Activated CD8-positive, alpha-beta memory T cell treated with anti-CD3 and anti-CD28 coated beads for 36 hours (primary cell): ENCODE measurements at regions not wholly inside any gene's neighbourhood (a gene's known extent, or its start where the extent isn't known, plus 50 kb on each side); places are given as distances from the start of the nearest gene placed in this dataset.

ENCODE experiments used
- CTCF ChIA-PET: fragments of 350-600 bp; sonication (Branson Sonifier 250); formaldehyde crosslinking; loops from one replicate; lab custom pipeline; 2021; ENCODE audit warnings: antibody characterized with exemption; lab: Charles Lee
- POLR2A ChIA-PET: fragments of 350-600 bp; sonication (Branson Sonifier 250); formaldehyde crosslinking; loops from one replicate; lab custom pipeline; 2021; ENCODE audit warnings: antibody characterized with exemption; lab: Charles Lee

GRCh38 chr15:38698254-38698653 lies 133.6 kb upstream of the RASGRP1 start:
- POLR2A ChIA-PET: interaction anchor here (0.9 to 2.3 kb wide), 2 partner anchors 134 to 137 kb away, joined by 3 to 10 read pairs; partner anchors contain the start of gene RASGRP1

DNA sequence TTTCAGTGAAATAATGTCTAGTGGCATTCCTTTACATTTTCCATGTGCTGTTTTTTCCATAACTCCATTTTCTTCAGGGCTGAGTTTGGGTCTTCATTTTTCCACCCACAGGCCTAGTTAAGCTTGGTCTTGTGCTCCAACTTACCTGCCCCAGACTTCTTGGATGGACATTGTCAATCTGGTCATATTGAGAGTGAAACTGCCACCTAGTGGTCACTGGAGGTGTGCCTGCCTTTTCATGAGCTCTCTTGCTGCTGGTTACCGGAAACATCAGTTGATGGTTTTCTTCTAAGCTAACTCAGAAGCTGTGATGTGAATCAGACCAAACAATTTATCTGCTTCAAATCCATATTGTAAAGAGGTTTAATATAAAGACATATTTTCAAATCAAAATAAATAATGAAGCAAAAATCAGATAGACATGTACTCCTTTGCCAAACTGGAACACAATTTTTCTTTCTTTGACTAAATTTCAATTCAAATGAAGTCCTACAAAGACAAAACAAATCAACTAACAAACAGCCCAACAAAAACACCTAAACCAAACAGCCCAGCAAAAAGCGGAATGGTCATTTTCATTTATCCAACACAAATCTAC lies 135.1 kb upstream of the RASGRP1 start:
- ChIA-PET CTCF (interaction anchor here (0.6 to 5.4 kb wide), 18 partner anchors 8 to 924 kb away, joined by 3 to 53 read pairs (median 4); no protein-coding TSS in a partner anchor), POLR2A (interaction anchor here (0.5 to 2.3 kb wide), 3 partner anchors 29 to 239 kb away, joined by 3 to 10 read pairs (median 5); partner anchors contain the start of gene RASGRP1)

More at GRCh38 chr15:38698254-38698653, 133.6 kb upstream of the RASGRP1 start:
- CTCF ChIA-PET: interaction anchor here (1.2 to 5.4 kb wide), 8 partner anchors 9 to 257 kb away, joined by 4 to 53 read pairs (median 6); partner anchors contain the start of gene FAM98B

GRCh38 chr15:38701149-38701548 lies 136.5 kb upstream of the RASGRP1 start:
- ChIA-PET CTCF (interaction anchor here (0.6 to 5.2 kb wide), 3 partner anchors 12 to 828 kb away, joined by 3 to 53 read pairs (median 8); no protein-coding TSS in a partner anchor), POLR2A (no interaction called here)

- ChIA-PET POLR2A (no interaction called here), CTCF (interaction anchor here (2.4 to 5.2 kb wide), 2 partner anchors 14 to 261 kb away, joined by 8 to 53 read pairs; no protein-coding TSS in a partner anchor)
Measured at GRCh38 chr15:38702178-38702912, 137.7 kb upstream of the RASGRP1 start.

DNA sequence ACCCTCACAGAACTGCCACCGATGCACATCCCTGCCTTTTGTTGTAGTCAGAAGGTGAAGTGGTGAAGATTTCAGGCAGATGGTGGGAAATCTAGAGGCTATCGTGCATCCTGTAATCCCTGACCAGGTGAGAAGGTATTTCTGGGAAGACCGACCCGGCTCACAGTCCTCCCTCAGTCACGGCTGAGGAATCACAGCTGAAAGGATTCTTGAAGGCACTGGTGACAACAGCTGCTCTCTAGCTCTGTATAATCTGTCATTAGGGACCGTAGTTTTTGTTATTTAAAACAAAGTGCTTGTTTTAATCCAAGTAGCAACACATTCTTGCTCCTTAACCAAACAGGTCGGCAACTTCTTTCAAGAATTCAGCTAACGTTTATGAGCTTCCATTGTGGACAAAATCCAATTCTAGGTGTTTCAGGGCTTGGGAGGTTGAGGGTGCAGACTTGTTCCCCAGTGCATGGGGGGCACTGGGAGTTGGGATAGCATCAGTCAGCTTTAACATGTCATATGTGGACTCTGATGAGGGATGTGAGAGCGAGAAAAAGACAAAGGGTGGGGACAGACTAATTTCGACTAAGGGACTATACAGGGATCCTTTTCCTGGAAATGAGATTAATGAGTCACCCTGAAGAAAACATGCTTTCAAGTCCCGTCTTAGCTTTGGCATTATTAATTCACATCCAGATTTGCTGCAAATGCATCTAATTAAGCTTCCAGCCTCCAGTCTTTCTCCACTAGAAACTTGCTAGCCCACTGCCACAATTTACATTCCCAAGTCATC lies 141.0 kb upstream of the RASGRP1 start:
- ChIA-PET POLR2A (no interaction called here), CTCF (interaction anchor here (0.7 to 3.1 kb wide), 3 partner anchors 15 to 265 kb away, joined by 4 to 13 read pairs (median 6); no protein-coding TSS in a partner anchor)

GRCh38 chr15:38706956-38707355 lies 142.3 kb upstream of the RASGRP1 start:
- ChIA-PET POLR2A (no interaction called here), CTCF (interaction anchor here (0.7 to 3.1 kb wide), 7 partner anchors 9 to 287 kb away, joined by 3 to 21 read pairs (median 6); no protein-coding TSS in a partner anchor)

DNA sequence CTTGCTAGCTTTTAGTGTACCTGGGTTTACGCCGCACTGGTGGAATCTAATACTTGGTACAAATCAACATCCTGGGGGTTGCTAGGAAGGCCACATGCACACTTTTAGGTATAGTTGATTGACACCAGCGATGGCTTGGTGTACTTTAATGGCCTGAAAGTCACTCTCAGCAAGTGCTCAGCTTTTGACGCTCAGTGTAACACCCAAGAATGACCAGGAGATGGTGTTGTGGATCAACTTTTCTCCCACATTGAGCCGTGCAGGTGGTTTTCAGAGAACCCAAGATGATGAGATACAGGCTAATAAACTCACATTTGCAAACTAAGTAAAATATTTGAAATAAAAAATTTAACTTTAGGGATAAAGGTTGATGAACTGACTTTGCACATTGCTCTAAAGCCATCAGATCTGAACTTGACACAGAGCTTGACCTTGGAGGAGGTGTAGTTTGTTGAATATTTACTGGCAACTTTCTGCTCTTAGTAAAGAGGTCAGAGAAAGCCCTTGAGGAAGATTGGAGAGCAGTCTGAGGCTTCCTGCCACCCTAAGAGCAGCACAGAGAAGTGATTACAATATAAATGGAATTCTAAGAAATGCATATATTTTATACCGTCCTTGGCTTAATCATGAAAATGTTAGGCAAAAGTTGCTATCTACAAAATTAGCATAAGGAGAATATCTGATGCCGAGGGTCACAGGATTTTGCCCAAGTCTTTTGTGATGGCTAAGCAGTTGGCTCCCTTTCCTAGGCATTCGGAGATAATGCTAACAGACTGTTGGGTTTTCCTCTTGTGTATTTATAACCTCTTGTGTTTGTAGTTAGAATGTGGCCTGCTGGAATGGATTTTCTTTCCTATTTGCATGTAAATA lies 143.4 kb upstream of the RASGRP1 start:
- POLR2A ChIA-PET: no interaction called here

DNA sequence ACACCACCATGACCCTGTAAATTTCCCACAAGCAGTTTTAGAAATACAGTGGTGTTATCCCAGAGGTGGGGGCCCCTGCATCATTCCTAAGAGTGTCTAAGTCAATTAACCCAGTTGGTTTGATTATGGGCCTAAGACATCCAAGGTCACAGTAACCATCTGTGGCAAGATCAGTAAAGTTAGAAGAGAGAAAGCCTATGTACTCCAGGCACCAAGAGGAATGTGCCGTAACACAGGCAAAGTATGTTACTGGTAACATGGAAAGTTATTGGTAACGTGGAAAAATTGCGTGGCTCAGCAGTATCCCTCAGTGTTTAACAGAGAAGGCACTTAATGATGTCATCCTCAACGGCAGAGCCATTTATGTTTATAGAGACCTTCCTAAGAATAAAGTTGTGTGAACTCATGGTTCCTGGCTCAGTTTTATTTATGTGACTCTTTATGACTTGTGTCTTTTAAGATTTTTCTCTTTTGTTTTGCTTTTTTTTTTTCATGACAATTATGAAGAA lies 144.1 kb upstream of the RASGRP1 start:
- POLR2A ChIA-PET: no interaction called here
- CTCF ChIA-PET: interaction anchor here (1.5 to 3.1 kb wide), 5 partner anchors 11 to 288 kb away, joined by 4 to 21 read pairs (median 9); no protein-coding TSS in a partner anchor

More for the DNA sequence above, 143.4 kb upstream of the RASGRP1 start:
- CTCF ChIA-PET: interaction anchor here (0.6 to 3.1 kb wide), 9 partner anchors 11 to 473 kb away, joined by 3 to 21 read pairs (median 4); no protein-coding TSS in a partner anchor

DNA sequence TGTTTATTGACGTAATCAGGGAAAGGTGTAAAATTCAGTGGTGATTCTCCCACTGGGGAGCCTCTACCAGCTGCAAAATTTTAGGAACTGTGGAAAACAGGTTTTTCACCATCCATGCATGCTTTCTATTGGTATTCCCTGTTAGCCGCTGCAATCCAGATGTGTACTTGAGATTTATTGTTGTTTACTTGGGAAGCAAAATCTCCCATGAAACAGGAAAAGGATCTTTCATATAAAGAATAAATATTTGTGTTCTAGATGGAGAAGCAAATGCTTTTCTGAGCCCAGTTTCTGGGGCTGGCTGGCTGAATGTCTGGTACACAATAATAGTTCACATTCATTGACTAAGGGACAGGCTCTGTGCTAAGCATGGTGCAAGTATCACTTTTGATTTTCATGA lies 144.6 kb upstream of the RASGRP1 start:
- POLR2A ChIA-PET: no interaction called here

GRCh38 chr15:38714309-38715072 lies 149.9 kb upstream of the RASGRP1 start:
- POLR2A ChIA-PET: interaction anchor here (0.9 kb wide), 1 partner anchor 248 kb away, joined by 4 read pairs; no protein-coding TSS in a partner anchor
- CTCF ChIA-PET: no interaction called here

More for the DNA sequence above, 144.6 kb upstream of the RASGRP1 start:
- CTCF ChIA-PET: no interaction called here

DNA sequence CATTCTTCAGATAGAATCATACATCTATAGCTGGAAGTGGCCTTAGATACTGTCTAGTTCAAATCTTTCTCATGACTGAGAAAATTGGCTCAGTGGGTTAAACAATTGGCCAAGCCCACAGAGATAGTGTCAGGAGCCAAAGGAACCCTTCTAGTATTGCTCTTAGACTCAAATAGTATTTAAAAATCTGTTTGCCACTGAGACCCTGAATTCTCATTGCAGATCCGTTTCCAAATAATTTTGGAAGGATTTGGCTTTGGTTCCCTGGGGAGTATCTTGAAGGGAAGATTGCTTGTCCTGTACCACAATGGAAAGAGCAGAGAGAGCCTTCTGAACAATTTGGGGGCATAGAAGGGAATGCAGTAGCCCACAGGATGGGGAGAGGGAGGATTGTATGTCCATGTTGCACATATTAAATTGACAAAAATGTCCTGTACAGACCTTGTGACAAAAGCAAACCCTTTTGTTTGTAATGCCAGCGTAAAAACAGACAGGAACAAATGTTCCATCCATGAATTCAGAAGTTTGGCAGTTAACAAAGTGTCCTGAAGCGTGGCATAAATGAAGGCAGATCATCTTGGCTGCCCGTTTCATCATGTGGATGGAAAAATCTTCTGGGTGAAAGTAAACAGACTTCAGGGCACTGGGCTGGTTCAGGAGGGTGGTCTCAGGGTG lies 156.4 kb upstream of the RASGRP1 start:
- ChIA-PET POLR2A (no interaction called here), CTCF (no interaction called here)

GRCh38 chr15:38721568-38721945 lies 156.9 kb upstream of the RASGRP1 start:
- POLR2A ChIA-PET: no interaction called here
- CTCF ChIA-PET: no interaction called here

DNA sequence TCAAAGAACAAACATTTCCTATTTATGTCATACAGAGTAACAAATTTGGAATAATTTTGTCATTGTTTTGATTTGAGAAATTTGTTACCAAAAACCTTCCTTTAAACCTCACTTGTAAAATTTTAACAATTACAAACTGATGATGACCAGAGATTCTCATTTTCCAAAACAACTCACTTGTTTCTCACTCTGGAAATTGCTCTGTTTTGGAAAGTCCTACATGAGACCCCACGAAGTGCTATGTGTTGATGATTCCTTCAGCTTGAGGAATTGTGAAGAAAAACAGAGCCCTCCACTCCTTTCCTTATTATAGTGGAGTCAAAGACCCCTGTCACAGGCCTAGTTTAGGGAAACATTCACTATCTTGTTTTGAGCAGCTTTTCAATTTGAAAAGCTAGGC lies 157.6 kb upstream of the RASGRP1 start:
- POLR2A ChIA-PET: no interaction called here
- CTCF ChIA-PET: interaction anchor here (1.5 to 1.8 kb wide), 2 partner anchors 15 to 858 kb away, joined by 4 to 9 read pairs; no protein-coding TSS in a partner anchor

- CTCF ChIA-PET: no interaction called here
- POLR2A ChIA-PET: no interaction called here
Measured at GRCh38 chr15:38724827-38725226, 160.2 kb upstream of the RASGRP1 start.

DNA sequence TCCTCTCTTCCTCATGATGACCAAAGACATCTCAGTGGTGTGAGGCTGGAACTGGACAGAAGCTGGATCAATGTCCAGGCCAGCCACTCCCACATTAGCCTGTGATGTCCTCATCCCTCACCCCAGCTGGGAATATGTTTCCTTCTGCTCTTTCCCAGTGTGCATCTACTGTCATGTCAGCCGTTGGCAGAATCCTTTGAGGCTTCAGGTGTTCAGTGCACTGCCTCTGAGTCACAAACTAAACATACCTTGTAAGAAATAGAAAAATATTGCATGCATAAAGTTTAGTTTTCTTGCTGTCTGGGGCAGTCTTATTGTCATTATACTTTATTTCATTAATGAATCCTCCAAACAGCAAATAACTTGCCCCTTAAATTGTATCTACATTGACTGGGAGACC lies 161.6 kb upstream of the RASGRP1 start:
- POLR2A ChIA-PET: no interaction called here
- CTCF ChIA-PET: no interaction called here

GRCh38 chr15:38733331-38733730 lies 168.7 kb upstream of the RASGRP1 start:
- CTCF ChIA-PET: no interaction called here
- POLR2A ChIA-PET: no interaction called here

- ChIA-PET POLR2A (no interaction called here), CTCF (no interaction called here)
Measured at GRCh38 chr15:38740206-38740605, 175.6 kb upstream of the RASGRP1 start.
